ENCODE measurements at regions not wholly inside any gene's neighbourhood (a gene's known extent, or its start where the extent isn't known, plus 50 kb on each side); places are given as distances from the start of the nearest gene placed in this dataset.

DNA sequence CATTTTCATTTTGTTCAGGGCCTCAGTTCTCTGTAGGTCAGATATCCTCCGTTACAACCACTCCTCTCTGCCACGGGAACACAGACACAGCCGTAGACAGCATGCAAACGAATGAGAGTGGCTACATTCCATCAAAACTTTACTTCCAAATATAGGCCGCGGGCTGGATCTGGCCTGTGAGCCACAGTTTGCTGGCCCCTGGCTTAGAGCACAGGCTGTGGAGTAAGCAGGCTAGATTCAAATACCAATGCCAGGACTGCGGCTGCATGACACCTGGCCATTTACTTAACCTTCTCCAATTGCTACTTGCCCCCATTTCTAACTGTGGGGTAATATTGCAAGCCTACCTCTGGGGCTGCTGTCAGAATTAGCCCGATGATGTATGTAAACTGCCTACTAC, 325.8 kb upstream of the POU3F3 start:
- no peak for DNase-seq (ENCODE audit: low spot score)

DNA sequence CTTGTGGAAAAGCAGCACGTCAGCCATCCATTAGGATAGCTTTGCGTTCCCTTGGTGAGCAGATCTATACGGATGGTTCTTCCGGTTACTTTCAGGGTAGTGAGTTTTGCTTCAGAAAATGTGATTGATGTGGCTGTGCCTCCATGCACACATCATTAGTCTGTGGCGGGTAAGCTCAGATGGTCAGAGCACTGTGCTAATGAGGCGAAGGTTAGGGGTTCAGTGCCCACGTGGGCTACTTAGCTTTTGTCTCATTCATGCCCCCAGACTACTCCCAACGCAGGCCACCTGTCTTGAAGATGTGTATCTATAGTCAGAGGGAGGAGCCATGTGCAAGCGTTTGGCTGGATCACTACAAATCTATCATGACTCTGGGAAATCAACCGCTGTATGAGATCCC, 322.8 kb upstream of the POU3F3 start:
- no peak for DNase-seq (ENCODE audit: low spot score)

DNA sequence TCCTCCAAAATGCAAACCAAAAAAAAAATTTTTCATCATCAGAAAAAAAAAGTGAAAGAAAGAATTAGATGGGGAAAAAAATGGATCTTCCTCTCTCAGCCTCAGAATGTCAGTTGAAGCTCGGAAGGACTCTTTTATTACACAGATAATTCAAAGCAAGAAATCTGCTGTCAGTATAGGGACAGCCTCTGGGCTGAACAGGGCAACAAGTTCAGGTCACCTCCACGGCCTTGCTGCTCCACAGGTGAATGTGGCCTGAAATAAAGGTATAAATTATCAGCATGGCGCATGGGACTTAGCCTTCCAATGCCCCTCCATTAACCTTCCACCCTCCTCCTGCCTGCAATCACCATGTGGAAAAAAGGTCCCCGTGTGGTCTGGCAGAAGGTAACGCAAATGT, 316.8 kb upstream of the POU3F3 start:
- DNase-seq (ENCODE audit: low spot score) = no peak

DNA sequence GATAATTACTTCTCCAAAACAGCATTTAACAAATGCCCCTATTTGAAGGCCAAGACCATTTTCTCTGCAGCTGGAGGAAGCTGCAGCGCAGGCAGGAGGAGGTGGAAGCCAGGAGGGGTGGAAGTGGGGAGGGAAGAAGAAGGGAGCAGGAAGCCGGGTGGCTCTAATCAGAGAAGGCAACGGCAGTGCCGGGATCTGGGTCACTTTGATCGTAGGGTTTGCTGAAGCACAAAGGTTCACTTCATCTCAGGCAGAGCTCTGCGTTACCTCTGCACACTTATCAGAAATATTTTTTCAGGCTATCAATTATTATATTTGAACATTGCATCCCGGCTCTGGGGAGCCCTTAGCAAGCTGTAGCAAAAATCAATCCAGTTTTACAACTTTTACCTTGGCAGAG, 315.8 kb upstream of the POU3F3 start:
- no peak for DNase-seq (ENCODE audit: low spot score)

- DNase-seq (ENCODE audit: low spot score) = no peak
These were observed 314.3 kb upstream of the POU3F3 start for GRCh38 chr2:104539649-104540048.

- DNase-seq (ENCODE audit: low spot score) = no peak
These were observed 308.9 kb upstream of the POU3F3 start for GRCh38 chr2:104545055-104545454.

DNA sequence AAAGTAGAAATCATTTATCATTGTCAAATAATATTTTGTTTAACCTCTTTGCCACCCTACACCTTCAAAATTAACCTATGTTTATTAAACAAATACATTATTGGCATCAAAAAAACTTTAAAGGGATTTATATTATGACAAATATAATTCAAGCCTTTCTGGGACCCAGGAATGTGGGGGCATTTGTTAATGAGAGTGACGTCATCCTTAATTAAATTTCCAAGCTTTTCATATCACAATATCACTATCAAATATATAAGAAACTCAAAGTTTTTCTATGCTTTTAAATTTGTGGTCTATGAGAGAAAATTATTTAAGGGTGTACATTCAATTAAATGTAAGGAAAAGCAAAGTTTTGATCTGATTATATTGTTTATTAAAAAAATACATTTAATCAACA, 307.4 kb upstream of the POU3F3 start:
- no peak for DNase-seq (ENCODE audit: low spot score)

- DNase-seq (ENCODE audit: low spot score) = no peak
These were observed 306.7 kb upstream of the POU3F3 start for GRCh38 chr2:104547221-104547620.

GRCh38 chr2:104561251-104561650, 292.7 kb upstream of the POU3F3 start:
- DNase-seq (ENCODE audit: low spot score) = no peak

GRCh38 chr2:104562537-104562936, 291.4 kb upstream of the POU3F3 start:
- DNase-seq (ENCODE audit: low spot score) = no peak

DNA sequence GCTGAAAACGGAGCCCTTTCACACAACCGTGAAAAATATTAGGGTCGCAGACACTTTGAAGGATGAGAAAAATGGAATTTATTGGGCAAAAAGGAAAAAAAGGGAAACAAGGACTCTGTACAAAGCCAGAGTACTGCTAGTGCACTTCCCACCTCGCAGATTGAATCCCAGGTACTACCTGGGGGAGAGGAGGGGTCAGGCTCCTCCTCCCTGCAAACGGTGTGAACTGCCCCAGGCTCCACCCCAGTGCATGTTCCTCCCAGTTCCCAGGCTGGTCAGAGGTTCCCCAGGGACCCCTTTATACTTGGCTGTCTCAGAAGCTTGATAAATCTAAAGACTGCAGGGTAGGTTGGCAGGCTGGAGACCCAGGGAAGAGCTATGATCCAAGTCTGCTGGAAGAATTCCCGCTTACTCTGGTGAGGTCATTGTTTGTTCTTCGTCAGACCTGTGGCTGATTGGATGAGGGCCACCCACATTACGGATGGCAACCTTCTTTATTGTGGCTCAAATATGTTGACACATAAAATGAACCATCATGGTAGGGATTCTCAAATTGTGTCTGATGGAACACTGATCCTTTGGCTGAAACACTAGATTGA, 290.4 kb upstream of the POU3F3 start:
- DNase-seq (ENCODE audit: low spot score) = no peak

DNA sequence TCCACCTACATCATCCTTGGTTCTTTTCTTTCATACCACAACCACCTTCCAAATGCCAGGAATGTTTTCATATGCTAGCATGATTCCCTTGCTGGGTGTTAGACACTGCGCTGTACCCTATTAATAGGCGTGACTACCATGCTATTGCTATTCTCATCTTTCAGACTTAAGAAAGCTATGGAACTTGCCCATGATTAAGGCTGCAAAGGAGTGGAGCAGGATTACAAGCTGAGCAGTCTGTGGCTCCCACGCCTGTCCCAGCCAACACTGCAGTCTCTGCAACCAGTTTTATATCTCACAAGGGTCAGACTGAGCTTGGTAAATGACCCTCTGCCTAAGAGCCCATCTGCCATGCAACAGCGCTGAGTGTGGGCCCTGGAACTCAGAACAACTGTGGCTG, 285.7 kb upstream of the POU3F3 start:
- DNase-seq (ENCODE audit: low spot score) = no peak

DNA sequence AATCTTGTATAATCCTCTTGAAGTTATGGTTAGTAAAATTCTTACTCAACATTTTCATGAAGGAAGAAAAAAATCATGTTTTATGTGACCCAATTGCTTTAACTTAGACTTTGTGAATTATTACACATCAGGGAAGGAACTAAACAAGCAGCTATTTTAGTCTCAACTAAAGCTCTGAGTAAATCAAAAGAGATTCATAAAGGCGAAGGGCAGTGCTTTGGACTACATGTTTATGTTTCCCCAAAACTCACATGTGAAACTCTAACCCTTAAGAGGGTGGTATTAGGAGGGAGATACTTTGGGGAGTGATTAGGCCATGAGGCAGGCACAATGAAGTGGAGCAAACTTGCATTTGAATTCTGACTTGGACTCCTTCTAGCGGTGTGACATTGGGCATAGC, 283.7 kb upstream of the POU3F3 start:
- no peak for DNase-seq (ENCODE audit: low spot score)

- DNase-seq (ENCODE audit: low spot score) = no peak
These were observed 281.1 kb upstream of the POU3F3 start for GRCh38 chr2:104572834-104573233.

- DNase-seq (ENCODE audit: low spot score) = no peak
These were observed 279.5 kb upstream of the POU3F3 start for GRCh38 chr2:104574367-104574766.

GRCh38 chr2:104577143-104577542, 276.8 kb upstream of the POU3F3 start:
- DNase-seq (ENCODE audit: low spot score) = no peak

- DNase-seq (ENCODE audit: low spot score) = no peak
These were observed 271.4 kb upstream of the POU3F3 start for GRCh38 chr2:104582471-104582870.

- DNase-seq (ENCODE audit: low spot score) = no peak
These were observed 270.1 kb upstream of the POU3F3 start for GRCh38 chr2:104583811-104584210.

DNA sequence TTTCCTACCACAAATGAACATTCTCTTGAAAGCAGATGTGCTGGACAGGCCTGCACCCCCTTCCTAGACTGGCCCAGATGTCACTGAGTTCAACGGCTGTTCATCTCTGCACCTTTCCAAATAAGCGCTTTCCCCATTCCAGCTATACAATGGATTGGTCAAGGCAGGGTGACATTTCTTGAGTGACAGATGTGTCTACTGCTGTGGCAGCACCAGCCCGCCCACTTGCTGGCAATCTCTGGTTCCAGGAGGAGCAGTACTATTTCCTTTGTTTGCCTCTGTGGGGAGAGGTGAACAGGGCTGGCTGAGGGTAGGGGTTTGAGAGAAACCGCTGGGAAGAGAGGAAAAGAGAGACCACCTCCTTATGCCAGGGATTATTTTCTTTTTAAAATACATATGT, 269.5 kb upstream of the POU3F3 start:
- no peak for DNase-seq (ENCODE audit: low spot score)

DNA sequence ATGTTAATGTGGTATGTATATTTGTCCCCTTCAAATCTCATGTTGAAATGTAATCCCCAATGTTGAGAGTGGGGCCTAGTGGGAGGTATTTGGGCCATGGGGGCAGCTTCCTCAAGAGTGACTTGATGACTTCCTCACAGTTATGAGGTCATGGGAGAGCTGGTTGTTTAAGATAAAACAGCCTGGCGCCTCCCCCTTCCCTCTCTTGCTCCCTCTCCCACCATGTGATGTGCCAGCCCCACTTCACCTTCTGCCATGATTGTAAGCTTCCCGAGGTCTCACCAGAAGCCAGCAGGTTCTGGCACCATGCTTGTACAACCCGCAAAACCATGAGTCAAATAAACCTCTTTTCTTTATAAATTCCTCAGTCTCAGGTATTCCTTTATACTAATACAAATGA, 258.3 kb upstream of the POU3F3 start:
- DNase-seq (ENCODE audit: low spot score) = no peak

- no peak for DNase-seq (ENCODE audit: low spot score)
These were observed 256.0 kb upstream of the POU3F3 start for GRCh38 chr2:104597942-104598341.

GRCh38 chr2:104598636-104599035, 255.3 kb upstream of the POU3F3 start:
- DNase-seq (ENCODE audit: low spot score) = no peak

DNA sequence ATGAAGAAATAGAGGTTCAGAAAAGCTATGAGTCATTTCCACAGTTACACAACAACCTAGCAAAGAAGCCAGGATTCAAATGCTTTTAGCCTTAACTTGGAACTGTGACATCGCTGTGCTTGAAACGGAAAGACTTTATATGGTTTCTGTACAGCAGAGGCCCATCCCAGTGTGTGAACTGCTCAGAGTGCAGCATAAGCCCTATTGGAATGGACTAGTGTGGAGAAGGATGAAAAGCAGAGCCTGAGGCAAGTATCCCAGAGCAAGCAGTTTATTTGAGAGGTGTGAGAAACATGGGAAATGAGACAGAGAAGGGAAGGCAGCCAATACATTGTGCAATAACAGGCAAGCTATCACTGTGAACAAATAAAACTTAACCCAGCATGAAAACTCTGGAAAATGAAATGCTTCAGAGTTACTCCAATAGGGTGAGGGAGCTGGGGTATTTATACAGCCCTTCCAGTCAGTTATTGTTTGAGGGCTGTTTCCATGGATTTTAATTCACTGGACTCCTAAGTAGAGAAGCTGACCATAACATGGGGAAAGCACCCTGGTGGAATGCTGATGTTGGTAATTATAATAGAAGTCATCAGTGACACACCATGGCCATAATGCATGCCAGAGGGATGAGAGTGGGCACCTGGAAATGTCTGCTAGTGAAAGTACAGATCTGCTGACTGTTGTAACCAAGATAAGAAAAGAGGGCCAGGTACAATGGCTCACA, 254.0 kb upstream of the POU3F3 start:
- no peak for DNase-seq (ENCODE audit: low spot score)

- no peak for DNase-seq (ENCODE audit: low spot score)
These were observed 247.9 kb upstream of the POU3F3 start for GRCh38 chr2:104606056-104606455.
